Stimulated activated effector memory CD8-positive, alpha-beta T cell treated with anti-CD3 and anti-CD28 coated beads, Interleukin-12 subunit alpha, Interleukin-12 subunit beta, amount 100 ng/mL, for 72 hours (primary cell): ENCODE measurements at regions not wholly inside any gene's neighbourhood (a gene's known extent, or its start where the extent isn't known, plus 50 kb on each side); places are given as distances from the start of the nearest gene placed in this dataset.

ENCODE experiments used
- ATAC-seq: fragments of 150-1000 bp; cut with Tn5 transposase; 2 replicates; pipeline ENCODE4 v1.10.0; 2021
- DNase-seq, 2 donors: peaks; one replicate each; pipeline ENCODE4 v3.0.0; 2021 to 2022; ENCODE audit warnings: low spot score in 2 of 2
- H3K27ac Mint-ChIP-seq: one replicate; pipeline ENCODE4 v1.8.0; 2022; ENCODE audit warnings: mild to moderate bottlenecking, mixed read lengths
- H3K36me3 Mint-ChIP-seq: one replicate; pipeline ENCODE4 v1.8.0; 2022; ENCODE audit warnings: mild to moderate bottlenecking, mixed read lengths
- H3K4me1 Mint-ChIP-seq: one replicate; pipeline ENCODE4 v1.8.0; 2022; ENCODE audit warnings: mixed read lengths
- H3K4me3 Mint-ChIP-seq: one replicate; pipeline ENCODE4 v1.8.0; 2022; ENCODE audit warnings: mild to moderate bottlenecking, mixed read lengths
- H3K9me3 Mint-ChIP-seq: one replicate; pipeline ENCODE4 v1.8.0; 2022; ENCODE audit warnings: mixed read lengths

GRCh38 chrX:45762699-45763647 is 562.3 kb upstream of the DIPK2B start:
- no peaks in the 10 kb centered on the region for H3K36me3 Mint-ChIP-seq

GRCh38 chrX:45761920-45762319 is 561.2 kb upstream of the DIPK2B start:
- Mint-ChIP-seq H3K4me1 (peaks cover 42% of the 10 kb centered on the region), H3K4me3 (no peak overlapping the region), H3K36me3 (no peaks in the 10 kb centered on the region), H3K9me3 (no peaks in the 10 kb centered on the region), H3K27ac (peak overlapping the region; percentile 90)
- no peak for DNase-seq
- ATAC-seq, result no peak

More at GRCh38 chrX:45762699-45763647, 562.3 kb upstream of the DIPK2B start:
- no peak overlapping the region for H3K4me3 Mint-ChIP-seq
- H3K4me1 Mint-ChIP-seq, result peaks cover 45% of the 10 kb centered on the region
- peak overlapping the region; percentile 90 for H3K27ac Mint-ChIP-seq
- DNase-seq (no peak), ATAC-seq (peak; percentile 59)
- H3K9me3 Mint-ChIP-seq, result no peaks in the 10 kb centered on the region

- H3K4me1 Mint-ChIP-seq, result peaks cover 48% of the 10 kb centered on the region
- ATAC-seq (no peak), DNase-seq (no peak)
- H3K27ac Mint-ChIP-seq, result peak overlapping the region; percentile 92
- no peak overlapping the region for H3K4me3 Mint-ChIP-seq
- H3K36me3 Mint-ChIP-seq, result no peaks in the 10 kb centered on the region
- no peaks in the 10 kb centered on the region for H3K9me3 Mint-ChIP-seq
These were observed 559.6 kb upstream of the DIPK2B start for GRCh38 chrX:45760187-45760742.

GRCh38 chrX:45758738-45759397 is 558.2 kb upstream of the DIPK2B start:
- ATAC-seq (peak; percentile 70), DNase-seq (peak in 1 of 2 donors; percentile 65)
- H3K4me1 Mint-ChIP-seq, result peaks cover 44% of the 10 kb centered on the region
- no peak overlapping the region for H3K4me3 Mint-ChIP-seq
- H3K27ac Mint-ChIP-seq, result peak overlapping the region; percentile 90
- H3K36me3 Mint-ChIP-seq, result no peaks in the 10 kb centered on the region
- H3K9me3 Mint-ChIP-seq, result no peaks in the 10 kb centered on the region

GRCh38 chrX:45758319-45758718 is 557.6 kb upstream of the DIPK2B start:
- Mint-ChIP-seq H3K4me3 (no peak overlapping the region), H3K4me1 (peaks cover 44% of the 10 kb centered on the region), H3K27ac (peak overlapping the region; percentile 90), H3K9me3 (no peaks in the 10 kb centered on the region), H3K36me3 (no peaks in the 10 kb centered on the region)
- ATAC-seq (peak; percentile 72), DNase-seq (peak in 1 of 2 donors; percentile 76)

- no peak for DNase-seq
- Mint-ChIP-seq H3K27ac (peak overlapping the region; percentile 61), H3K4me3 (no peak overlapping the region), H3K36me3 (no peaks in the 10 kb centered on the region), H3K9me3 (no peaks in the 10 kb centered on the region), H3K4me1 (peaks cover 43% of the 10 kb centered on the region)
- no peak for ATAC-seq
These were observed 556.6 kb upstream of the DIPK2B start for GRCh38 chrX:45757272-45757671.

- ATAC-seq (no peak), DNase-seq (no peak)
- Mint-ChIP-seq H3K4me3 (no peak overlapping the region), H3K4me1 (peaks cover 38% of the 10 kb centered on the region), H3K27ac (peak overlapping the region; percentile 61), H3K9me3 (no peaks in the 10 kb centered on the region), H3K36me3 (no peaks in the 10 kb centered on the region)
These were observed 555.9 kb upstream of the DIPK2B start for GRCh38 chrX:45756557-45756956.

GRCh38 chrX:45755703-45756102 is 555.0 kb upstream of the DIPK2B start:
- DNase-seq, result no peak
- peaks cover 34% of the 10 kb centered on the region for H3K4me1 Mint-ChIP-seq
- no peak overlapping the region for H3K4me3 Mint-ChIP-seq
- H3K36me3 Mint-ChIP-seq, result no peaks in the 10 kb centered on the region
- no peak for ATAC-seq
- no peak overlapping the region for H3K27ac Mint-ChIP-seq
- no peaks in the 10 kb centered on the region for H3K9me3 Mint-ChIP-seq

GRCh38 chrX:45751156-45751555 is 550.5 kb upstream of the DIPK2B start:
- no peak for ATAC-seq
- DNase-seq, result no peak
- Mint-ChIP-seq H3K4me1 (peaks cover 24% of the 10 kb centered on the region), H3K4me3 (no peak overlapping the region), H3K36me3 (no peaks in the 10 kb centered on the region), H3K27ac (no peak overlapping the region), H3K9me3 (no peaks in the 10 kb centered on the region)

- Mint-ChIP-seq H3K36me3 (no peaks in the 10 kb centered on the region), H3K27ac (no peak overlapping the region), H3K9me3 (no peaks in the 10 kb centered on the region), H3K4me1 (peaks cover 21% of the 10 kb centered on the region), H3K4me3 (no peak overlapping the region)
- ATAC-seq (no peak), DNase-seq (no peak)
These were observed 550.0 kb upstream of the DIPK2B start for GRCh38 chrX:45750639-45751038.

- peak overlapping the region; percentile 69 for H3K27ac Mint-ChIP-seq
- no peak for ATAC-seq
- peak overlapping the region; percentile 14 for H3K4me3 Mint-ChIP-seq
- no peaks in the 10 kb centered on the region for H3K9me3 Mint-ChIP-seq
- DNase-seq, result no peak
- peaks cover 22% of the 10 kb centered on the region for H3K4me1 Mint-ChIP-seq
- H3K36me3 Mint-ChIP-seq, result no peaks in the 10 kb centered on the region
These were observed 548.7 kb upstream of the DIPK2B start for GRCh38 chrX:45749375-45749774.

- Mint-ChIP-seq H3K27ac (peak overlapping the region; percentile 43), H3K4me3 (no peak overlapping the region), H3K36me3 (peaks cover 7% of the 10 kb centered on the region), H3K4me1 (peaks cover 22% of the 10 kb centered on the region), H3K9me3 (no peaks in the 10 kb centered on the region)
- no peak for DNase-seq
- ATAC-seq, result no peak
These were observed 547.7 kb upstream of the DIPK2B start for GRCh38 chrX:45748369-45748774.

GRCh38 chrX:45747905-45748304 is 547.2 kb upstream of the DIPK2B start:
- Mint-ChIP-seq H3K4me1 (peaks cover 22% of the 10 kb centered on the region), H3K27ac (peak overlapping the region; percentile 43), H3K36me3 (peaks cover 8% of the 10 kb centered on the region), H3K9me3 (no peaks in the 10 kb centered on the region), H3K4me3 (no peak overlapping the region)
- DNase-seq, result no peak
- ATAC-seq, result no peak

GRCh38 chrX:45745479-45745878 is 544.8 kb upstream of the DIPK2B start:
- no peaks in the 10 kb centered on the region for H3K9me3 Mint-ChIP-seq
- no peak for DNase-seq
- H3K27ac Mint-ChIP-seq, result peak overlapping the region; percentile 72

GRCh38 chrX:45743906-45744625 is 543.4 kb upstream of the DIPK2B start:
- Mint-ChIP-seq H3K4me1 (peaks cover 11% of the 10 kb centered on the region), H3K4me3 (no peak overlapping the region), H3K27ac (peak overlapping the region; percentile 26), H3K9me3 (no peaks in the 10 kb centered on the region), H3K36me3 (peaks cover 8% of the 10 kb centered on the region)
- DNase-seq (no peak), ATAC-seq (no peak)

More at GRCh38 chrX:45745479-45745878, 544.8 kb upstream of the DIPK2B start:
- Mint-ChIP-seq H3K36me3 (peaks cover 8% of the 10 kb centered on the region), H3K4me1 (peaks cover 22% of the 10 kb centered on the region), H3K4me3 (no peak overlapping the region)
- ATAC-seq, result no peak
